HG02970 (cell line): ENCODE measurements at regions not wholly inside any gene's neighbourhood (a gene's known extent, or its start where the extent isn't known, plus 50 kb on each side); places are given as distances from the start of the nearest gene placed in this dataset.

Experiments used
- ATAC-seq: cut with Tn5 transposase; IDR thresholded peaks from one replicate; pipeline ENCODE4 v1.9.1; 2021; ENCODE audit warnings: mild to moderate bottlenecking, moderate library complexity, moderate number of reproducible peaks; ENCODE audit not compliant: unreplicated experiment, low FRiP score

DNA sequence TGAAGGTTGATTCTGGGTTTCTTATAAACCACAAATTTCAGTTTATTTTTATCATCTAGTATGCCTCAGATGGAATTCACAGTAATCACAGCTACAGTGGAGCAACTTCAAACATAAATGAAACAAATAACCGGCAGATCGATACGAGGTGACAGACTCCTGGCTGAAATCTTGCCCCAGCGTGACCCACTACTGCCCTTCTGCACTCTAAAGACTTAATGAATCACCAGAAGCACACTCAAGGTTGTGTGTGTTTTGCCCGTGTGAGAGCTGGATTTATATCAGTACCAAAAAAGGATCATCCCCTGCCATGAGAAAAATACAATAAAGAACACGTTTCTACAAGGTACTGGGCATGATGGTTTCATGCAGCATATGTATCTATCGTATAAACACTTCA is 161.7 kb downstream of the KLF12 start:
- ATAC-seq, result no peak

DNA sequence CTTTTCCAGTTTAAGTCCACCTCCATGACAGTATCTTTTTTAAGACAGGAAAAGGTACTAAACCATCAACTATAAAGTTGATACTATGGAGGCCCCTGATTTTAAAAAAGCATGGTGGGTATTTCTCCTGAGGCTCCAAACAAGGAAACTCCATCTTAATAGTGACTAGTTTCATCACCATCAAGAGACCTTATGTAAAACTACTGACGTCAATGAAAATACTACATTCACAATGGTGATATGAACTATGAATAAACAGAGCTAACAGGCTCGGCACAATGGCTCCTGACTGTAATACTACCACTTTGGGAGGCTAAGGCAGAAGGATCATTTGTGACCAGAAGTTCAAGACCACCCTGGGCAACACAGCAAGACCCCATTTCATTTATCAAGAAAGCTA is 162.7 kb downstream of the KLF12 start:
- ATAC-seq, result no peak

DNA sequence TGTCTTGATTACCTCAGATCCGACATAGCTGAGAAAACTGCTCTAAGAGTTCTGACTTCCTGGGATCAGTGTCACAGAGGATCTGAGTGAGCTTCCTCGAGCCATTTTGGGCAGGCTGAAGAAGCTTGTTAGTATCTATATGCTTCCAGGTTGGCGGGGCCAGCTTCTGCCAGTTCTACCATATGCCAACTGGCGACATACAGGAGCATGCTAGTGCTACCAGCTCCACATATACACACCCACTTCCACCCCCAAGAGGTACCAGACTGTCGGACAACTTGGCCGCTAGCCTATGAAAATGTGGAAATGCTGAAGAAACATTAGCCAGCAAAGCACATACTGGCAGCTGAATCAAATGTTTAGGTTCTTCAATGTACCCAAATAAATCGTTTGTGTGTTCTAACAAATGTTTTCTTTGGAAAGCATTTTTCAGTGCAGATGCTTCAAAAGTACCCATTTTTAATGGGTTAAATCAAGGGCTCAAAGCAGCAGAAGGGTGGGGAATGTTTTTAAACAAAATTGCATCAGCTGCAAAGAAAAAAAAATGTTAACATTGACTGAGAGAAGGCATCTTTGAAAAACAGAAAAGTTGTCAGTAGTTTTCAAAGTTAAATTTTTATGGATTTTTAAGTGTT is 163.7 kb downstream of the KLF12 start:
- no peak for ATAC-seq

DNA sequence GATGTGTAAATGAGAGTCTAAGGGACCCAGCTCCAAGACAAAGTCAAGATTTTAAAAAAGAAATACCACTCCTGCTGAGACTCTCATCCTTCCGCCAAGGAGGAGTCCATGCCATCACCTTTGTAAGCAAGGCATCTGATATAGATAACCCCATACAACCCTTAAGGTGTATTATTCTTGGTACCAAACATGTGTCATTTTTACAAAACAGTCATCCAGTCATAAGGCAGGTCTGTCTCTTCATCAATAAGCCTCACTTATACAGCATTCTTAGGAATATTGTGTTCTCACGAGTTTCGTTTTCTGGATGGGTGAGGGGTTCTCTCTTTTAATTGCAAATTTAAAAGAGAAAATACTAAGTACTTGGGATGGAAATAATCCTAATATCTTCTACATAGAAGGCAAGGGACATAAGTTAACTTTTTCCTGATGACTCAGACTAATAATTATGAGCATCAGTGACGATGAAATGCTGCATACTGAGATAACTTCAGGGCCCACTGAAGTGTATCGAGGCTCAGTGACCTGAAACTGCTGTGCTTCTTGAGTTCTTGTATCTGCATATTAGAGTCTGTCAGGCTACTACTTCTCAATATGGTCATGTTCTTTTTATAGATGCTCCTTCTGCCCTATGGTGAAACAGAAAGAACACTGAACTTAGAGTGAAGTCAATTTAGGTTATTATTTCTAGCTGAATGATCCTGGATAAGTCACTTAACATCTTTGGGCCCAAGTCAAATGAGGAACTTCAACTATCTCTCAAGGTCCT is 166.6 kb downstream of the KLF12 start:
- peak; percentile 100 for ATAC-seq

DNA sequence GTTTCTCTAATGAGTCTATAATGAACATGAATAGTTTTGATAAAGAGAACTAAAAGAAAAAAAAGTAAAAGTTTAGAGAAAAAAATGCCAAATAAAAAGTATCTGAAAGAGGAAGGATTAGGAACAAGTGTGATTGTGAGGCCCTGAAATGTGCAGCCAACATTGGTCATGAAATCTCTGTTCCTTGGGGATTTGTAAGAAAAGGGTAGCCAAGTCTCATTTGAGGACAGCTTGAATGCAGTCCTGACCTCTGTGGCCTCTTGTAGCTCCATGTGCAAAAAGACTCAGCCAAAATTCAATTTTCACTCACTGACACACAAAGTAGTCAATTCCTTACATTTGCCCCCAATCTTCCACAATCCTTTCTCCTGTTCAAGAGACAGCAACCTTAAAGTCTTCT is 167.9 kb downstream of the KLF12 start:
- ATAC-seq, result no peak

DNA sequence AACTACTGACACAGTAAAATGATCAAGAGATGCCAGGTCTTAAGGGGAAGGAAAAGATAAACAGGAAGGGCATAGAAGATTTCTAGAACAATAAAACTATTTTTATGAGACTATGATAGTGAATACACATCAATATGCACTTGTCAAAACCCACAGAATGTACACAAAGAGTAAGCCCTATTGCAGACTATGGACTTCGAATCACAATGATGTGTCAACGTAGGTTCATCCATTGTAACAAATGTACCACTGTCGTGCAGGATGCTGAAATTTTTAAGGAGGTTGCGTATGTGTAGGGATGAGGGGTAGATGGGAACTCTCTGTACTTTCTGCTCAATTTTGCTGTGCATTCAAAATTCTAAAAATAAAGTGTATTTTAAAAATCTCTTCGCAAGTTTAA is 171.9 kb downstream of the KLF12 start:
- ATAC-seq, result no peak

DNA sequence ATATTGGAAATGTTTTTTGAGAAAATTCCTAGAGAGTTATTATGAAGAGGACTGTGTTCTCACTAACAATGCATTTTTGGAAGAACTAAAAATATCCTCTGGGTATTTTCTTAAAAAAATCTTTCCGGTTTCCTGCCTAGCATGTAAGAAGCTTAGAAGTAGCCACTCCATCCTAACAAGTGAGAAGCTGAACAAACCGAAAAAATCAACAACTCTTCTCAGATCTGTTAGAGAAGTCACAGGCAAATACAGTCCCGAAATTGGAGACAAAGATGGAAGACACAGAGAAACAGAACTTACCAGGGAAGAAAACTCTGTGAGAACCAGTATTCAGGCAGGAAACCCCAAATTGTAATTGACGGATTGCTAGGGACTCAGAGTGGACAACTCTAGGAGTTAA is 173.0 kb downstream of the KLF12 start:
- ATAC-seq, result no peak

DNA sequence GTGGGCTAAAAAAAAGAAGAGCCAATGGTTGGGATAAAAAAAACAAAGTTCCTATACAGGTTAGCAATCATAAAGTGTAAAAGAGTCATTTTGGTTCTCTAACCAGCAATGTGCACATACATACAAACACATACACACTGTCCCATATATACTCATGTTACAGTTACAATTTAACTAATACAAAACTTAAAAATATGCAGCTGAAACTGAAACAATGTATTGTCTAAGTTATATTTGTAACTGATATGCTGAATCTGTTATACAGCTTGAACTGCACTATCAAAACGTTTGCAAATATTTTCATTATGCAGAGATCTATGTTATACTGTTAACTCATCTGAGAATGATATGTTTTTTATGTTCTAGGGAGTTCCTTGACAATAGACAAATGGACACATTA is 173.7 kb downstream of the KLF12 start:
- ATAC-seq, result no peak

DNA sequence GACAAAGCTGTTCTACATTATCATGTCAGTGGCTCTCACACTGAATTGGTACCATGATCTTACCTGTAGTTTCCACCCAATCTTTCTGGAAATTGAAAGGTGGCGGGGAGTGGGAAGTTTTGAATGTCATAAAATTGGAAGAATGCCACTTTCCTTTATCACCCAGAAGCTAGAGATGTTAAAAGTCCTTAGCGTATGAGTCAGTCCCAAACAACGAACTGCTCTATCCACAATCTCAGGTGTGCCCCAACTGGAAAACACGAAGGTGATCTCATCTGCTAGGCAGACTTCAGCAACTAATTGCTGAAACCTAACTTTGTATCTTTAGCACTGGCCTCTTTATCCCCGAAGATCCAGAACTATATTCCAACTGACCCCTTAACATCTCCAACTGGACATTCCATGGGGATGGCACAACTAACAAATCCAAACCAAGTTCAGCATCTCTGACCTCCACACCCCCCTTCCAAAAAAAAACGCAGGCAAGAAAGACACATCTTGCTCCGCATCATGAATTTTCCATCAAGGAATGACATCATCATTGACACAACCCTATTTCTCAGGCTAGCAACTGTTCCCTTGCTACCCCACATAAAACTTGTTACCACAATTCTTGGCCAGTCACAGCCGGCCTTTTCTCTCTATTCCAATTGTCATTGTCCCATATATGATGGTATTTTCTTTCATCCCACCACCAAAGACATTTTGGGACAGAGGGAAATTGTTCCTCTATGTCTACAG is 175.4 kb downstream of the KLF12 start:
- ATAC-seq, result no peak

DNA sequence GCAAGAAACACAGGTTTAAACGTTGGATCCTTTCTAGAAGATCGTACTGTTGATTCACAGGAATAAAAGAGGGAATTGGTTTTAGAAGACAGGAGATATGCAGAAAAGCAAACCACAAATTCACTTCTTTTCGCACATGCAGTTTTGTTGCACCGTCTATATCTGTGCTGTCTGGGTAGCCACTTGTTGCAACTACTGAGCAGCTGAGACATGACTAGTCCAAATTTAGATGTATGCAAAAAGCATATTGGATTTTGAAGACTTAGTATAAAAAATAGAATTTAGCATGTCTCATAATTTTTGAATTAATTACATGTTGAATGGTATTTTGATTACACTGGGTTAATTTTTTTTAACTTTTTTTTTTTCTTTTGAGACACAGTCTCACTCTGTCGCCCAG is 176.3 kb downstream of the KLF12 start:
- ATAC-seq, result no peak

DNA sequence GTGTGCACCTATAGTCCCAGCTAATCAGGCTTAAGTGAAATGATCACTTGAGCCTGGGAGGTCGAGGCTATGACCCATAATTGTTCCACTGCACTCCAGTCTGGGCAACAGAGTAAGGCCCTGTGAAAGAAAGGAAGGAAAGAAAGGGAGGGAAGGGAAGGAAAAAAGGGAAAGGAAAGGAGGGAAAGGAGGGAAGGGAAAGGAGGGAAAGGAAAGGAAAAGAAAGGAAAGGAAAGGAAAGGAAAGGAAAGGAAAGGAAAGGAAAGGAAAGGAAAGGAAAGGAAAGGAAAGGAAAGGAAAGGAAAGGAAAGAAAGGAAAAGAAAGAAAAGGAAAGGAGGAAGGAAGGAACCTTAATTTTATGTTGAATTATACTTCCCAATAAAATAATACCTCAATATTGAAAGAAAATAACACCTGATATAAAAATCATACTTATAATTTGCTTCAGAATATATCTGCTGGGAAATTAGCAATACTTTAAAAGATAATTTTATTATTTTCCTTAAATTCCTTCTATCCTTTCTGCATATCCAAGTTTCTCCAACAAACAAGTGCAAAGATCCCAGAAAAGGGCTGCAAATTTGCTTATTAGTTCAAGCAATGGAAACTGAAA is 177.3 kb downstream of the KLF12 start:
- no peak for ATAC-seq

DNA sequence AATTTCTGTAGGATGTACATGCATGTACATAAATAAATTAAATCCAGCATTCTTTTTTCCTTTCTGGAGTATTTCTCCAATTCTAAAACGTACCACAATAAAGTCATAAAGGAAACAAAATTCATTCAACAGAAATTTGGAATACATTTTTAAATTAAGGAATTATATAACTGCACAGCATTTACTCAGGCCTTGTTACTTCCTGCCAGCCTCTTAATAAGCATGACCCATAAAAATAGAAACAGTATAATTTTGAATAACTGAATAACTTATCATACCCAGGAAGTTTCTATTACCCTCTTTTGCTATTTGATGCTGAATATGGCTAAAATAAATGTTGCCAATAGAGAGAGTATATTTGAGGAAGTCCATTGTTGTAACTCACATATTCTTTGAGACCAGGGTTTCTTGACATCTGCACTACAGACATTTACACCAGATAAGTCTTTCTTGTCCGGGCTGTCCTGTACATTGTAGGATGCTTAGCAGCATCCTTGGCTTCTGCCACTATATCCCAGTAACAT is 178.2 kb downstream of the KLF12 start:
- no peak for ATAC-seq

DNA sequence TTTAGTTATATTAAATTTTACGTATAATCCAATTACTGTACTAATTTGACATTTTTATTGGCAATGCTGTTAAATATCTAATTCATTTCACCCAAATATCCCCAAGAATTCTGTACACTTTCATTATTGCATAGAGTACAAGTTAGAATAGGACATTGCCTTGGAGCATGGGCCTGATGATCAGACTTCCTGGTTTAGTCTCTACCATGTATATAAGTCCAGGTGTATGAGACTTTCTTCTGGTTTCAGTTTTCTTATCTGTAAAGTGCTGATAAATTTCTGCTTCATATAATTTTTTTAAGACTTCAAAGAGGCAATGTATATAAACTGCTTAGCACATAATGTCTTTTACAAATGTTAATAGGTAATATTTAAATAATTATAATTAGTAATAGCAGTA is 179.4 kb downstream of the KLF12 start:
- ATAC-seq, result no peak

DNA sequence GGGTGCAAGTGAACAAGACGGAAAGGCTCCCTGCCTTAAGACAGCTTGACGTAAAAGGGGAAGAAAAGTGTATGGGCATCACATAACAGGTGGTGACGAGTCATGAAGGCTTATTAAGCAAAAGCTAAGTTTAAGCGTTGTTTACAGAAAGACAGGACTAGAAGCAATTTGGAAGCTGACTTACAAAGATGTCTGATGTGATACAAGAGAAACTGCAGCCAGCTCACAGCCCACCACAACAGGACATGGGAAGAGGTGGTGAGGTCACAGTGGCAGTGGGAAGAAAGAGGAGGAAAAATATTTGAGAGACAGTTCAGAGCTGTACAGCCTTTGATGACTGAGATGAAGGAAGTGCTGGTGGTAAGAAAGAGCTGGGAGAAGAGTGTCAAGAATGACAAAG is 181.6 kb downstream of the KLF12 start:
- ATAC-seq, result no peak

DNA sequence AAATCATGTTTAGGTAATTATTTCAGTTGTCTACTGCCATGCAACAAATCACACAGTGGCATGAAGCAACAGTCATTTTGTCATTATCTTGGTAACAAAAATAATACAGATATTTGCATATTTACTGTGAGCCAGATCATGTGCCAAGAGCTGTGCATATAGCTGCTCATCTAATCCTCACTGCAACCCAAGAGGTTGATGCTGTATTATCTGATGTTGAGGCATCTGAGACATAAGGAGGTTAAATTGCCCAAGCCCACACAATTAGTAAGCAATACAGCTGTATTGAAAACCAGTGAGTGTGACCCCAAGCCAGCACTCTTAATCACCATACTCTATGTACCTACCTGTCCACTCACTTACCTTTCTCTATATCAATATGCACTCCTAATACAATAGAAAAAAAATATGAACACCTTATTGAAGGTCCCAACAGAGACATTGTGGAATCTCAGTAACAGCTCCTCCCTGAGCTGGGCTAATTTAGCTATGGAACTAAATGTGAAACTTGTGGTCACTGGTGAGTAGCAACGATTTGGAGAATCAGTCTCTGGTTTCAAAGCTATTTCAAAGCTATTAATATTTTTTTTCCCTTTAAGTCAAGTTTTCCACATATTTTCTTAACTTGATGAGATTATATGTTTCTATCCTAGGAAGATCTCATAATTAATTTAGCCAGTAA is 185.2 kb downstream of the KLF12 start:
- no peak for ATAC-seq

DNA sequence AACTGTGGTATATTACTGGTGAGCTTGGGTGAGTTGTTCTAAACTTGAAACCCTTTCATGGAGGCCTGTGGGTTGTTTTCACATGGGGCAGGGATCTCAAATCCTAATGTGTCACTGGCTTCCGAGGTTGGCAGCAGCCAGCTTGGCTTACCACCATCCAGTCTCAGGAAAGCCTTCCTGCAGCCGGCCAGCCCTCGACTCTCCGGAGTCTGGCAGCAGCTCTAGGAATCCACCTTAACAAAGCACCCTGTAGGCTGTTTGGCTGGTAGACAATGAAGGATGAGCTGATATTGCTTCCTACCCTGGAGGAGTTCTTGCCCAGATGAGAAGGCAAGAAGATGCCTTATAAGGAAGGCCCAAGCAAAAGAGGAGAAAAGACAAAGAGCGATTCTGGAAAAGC is 188.3 kb downstream of the KLF12 start:
- ATAC-seq, result no peak

DNA sequence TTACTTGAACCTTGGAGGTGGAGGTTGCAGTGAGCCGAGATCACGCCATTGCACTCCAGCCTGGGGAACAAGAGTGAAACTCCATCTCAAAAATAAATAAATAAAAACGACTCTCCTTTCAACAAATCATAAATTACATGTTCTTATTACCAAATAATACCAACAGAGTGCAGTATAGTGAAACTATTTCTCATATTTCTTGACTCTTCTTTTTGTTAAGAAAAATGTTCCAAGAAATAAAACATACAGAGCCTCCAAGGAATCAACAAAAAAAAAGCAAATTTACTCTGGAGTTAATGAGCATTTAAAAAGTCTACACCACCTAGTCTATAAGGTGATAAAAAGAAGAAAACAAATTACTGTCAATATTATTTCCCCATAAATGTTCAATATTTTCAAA is 188.8 kb downstream of the KLF12 start:
- ATAC-seq, result no peak

DNA sequence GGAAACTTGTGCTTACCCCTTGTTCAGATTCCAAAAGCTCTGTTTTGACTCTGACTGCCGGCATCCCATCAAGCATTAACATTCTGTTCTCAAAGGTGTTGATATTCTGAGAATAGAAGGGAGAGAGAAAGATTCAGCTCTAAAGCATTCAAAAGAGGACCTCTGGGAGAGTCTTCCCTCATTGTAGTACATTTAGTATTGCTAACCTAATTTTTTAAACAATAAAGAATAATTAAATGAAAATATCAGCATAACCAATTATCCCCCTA is 190.3 kb downstream of the KLF12 start:
- no peak for ATAC-seq

DNA sequence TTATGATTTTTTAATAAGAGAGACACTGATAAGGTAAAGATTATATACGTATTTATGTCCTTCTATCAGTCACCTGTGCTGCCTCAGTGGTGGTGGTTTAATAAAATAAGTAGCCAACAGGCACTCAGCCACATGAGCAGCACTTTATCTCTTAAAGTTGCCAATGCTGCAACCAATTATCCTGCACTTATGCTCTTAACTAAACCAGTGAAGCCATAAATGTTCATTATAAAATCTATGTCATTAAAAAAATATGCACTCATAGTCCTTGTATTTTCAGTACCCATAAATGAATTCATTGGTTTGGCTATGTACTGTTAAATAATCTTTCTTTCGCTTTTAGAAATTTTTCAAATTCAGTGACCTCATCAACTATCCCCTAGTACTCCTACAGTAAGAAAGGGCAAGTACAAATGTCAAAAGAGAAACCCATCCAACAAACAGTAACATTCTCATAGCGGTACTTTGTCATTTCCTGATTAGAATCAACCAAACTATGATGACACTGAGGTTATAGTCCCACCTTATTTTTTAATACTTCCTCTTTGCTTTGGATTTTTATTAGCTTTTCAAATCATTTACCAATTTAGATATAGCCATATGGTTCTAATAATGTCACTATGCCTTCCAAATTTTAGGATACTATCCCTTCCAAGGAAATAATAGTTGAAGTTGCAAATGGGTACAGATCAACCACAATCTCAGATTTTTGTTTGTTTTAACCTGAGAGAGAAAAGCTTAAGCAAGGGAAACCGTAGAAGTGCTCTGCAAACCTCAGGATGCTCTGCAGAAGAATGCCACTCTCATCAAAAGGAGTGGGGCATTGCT is 190.9 kb downstream of the KLF12 start:
- ATAC-seq, result peak; percentile 66

DNA sequence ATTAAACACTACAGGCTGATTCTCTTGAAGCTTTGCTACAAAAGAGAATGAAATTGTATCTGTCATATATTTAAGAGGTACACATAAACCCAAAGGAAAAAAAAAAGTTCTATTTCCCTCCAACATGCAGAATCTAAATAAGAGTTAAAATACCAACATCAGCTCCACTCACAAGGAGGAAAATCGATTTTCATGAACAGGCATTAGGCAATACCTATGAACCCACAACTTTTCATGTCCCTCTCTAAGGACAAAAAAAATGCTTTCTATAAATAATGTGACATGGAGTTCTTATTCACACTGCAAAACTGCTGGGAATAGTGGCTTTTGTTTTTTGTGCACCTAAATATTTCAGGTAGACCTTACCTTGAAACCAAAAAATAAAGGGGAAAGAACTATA is 192.5 kb downstream of the KLF12 start:
- no peak for ATAC-seq
